Liver (tissue), 8 donors: ENCODE measurements at regions not wholly inside any gene's neighbourhood (a gene's known extent, or its start where the extent isn't known, plus 50 kb on each side); places are given as distances from the start of the nearest gene placed in this dataset.

Source experiments
- DNase-seq: peaks from one replicate; pipeline ENCODE4 v3.0.0-alpha.2; 2017; ENCODE audit warnings: low spot score
- H3K27ac ChIP-seq, 2 donors: one replicate each; pipeline ENCODE4 v1.7.0; 2013; ENCODE audit warnings: inconsistent platforms in 2 of 2, low read length in 2 of 2, control low read depth in 1 of 2, low read depth in 1 of 2, mild to moderate bottlenecking in 1 of 2
- H3K27me3 ChIP-seq, 4 donors: one replicate each; pipeline versions ENCODE4 v1.6.1 to v1.7.0; 2013; ENCODE audit warnings: low read length in 3 of 4, inconsistent platforms in 1 of 4, mild to moderate bottlenecking in 1 of 4, moderate library complexity in 1 of 4; ENCODE audit not compliant: control insufficient read depth in 4 of 4, insufficient read depth in 4 of 4
- H3K36me3 ChIP-seq, 4 donors: one replicate each; pipeline versions ENCODE4 v1.6.1 to v1.7.0; 2013; ENCODE audit warnings: low read length in 3 of 4, mild to moderate bottlenecking in 3 of 4, low read depth in 1 of 4, moderate library complexity in 1 of 4; ENCODE audit not compliant: control insufficient read depth in 4 of 4, insufficient read depth in 3 of 4
- H3K4me1 ChIP-seq, 4 donors: one replicate each; pipeline versions ENCODE4 v1.6.1 to v1.7.0; 2013; ENCODE audit warnings: low read length in 3 of 4, mild to moderate bottlenecking in 3 of 4, moderate library complexity in 1 of 4; ENCODE audit not compliant: control insufficient read depth in 4 of 4, insufficient read depth in 4 of 4
- H3K4me3 ChIP-seq, 3 donors: one replicate each; pipeline versions ENCODE4 v1.6.1 to v1.7.0; 2013; ENCODE audit warnings: low read length in 3 of 3, control low read depth in 1 of 3, low read depth in 1 of 3, mild to moderate bottlenecking in 1 of 3
- H3K9ac ChIP-seq, 2 donors: one replicate each; pipeline ENCODE4 v1.7.0; 2013; ENCODE audit warnings: low read length in 2 of 2, mild to moderate bottlenecking in 2 of 2, moderate library complexity in 2 of 2, control low read depth in 1 of 2, low read depth in 1 of 2
- H3K9me3 ChIP-seq, 4 donors: one replicate each; pipeline versions ENCODE4 v1.6.1 to v1.7.0; 2013; ENCODE audit warnings: low read length in 3 of 4; ENCODE audit not compliant: control insufficient read depth in 4 of 4
- ATF3 ChIP-seq: IDR thresholded peaks from 2 replicates; pipeline ENCODE4 v1.6.1; 2016; ENCODE audit warnings: antibody characterized with exemption
- CTCF ChIP-seq: fragments of 150-350 bp; IDR thresholded peaks from 2 replicates; pipeline ENCODE4 v1.5.1; 2017; ENCODE audit warnings: improper control_type of control experiment, low read depth, low read length; ENCODE audit not compliant: missing input control
- EGR1 ChIP-seq, 2 donors: IDR thresholded peaks; 2 replicates each; pipeline ENCODE4 v1.6.1; 2016 to 2018; ENCODE audit warnings: antibody characterized with exemption in 2 of 2, low read depth in 2 of 2
- FOXA1 ChIP-seq: IDR thresholded peaks from 2 replicates; pipeline ENCODE4 v1.6.1; 2016; ENCODE audit warnings: antibody characterized with exemption
- FOXA2 ChIP-seq: IDR thresholded peaks from 2 replicates; pipeline ENCODE4 v1.6.1; 2016; ENCODE audit warnings: antibody characterized with exemption
- GABPA ChIP-seq, 2 donors: IDR thresholded peaks in 1 of 2; conservative IDR thresholded peaks in 1 of 2; 2 replicates each; pipeline ENCODE4 v1.6.1; 2016; ENCODE audit warnings: antibody characterized with exemption in 2 of 2, mild to moderate bottlenecking in 1 of 2, moderate library complexity in 1 of 2
- HNF4A ChIP-seq, 2 donors: conservative IDR thresholded peaks; 2 replicates each; pipeline ENCODE4 v1.6.1; 2016; ENCODE audit warnings: antibody characterized with exemption in 2 of 2, mild to moderate bottlenecking in 2 of 2
- HNF4G ChIP-seq: IDR thresholded peaks from 2 replicates; pipeline ENCODE4 v1.6.1; 2016; ENCODE audit warnings: antibody characterized with exemption
- JUND ChIP-seq, 2 donors: IDR thresholded peaks; 2 replicates each; pipeline ENCODE4 v1.6.1; 2016; ENCODE audit warnings: antibody characterized with exemption in 2 of 2
- MAX ChIP-seq: IDR thresholded peaks from 2 replicates; pipeline ENCODE4 v1.6.1; 2016; ENCODE audit warnings: antibody characterized with exemption
- NR2F2 ChIP-seq: IDR thresholded peaks from 2 replicates; pipeline ENCODE4 v1.6.1; 2016; ENCODE audit warnings: antibody characterized with exemption
- REST ChIP-seq: IDR thresholded peaks from 2 replicates; pipeline ENCODE4 v1.6.1; 2016; ENCODE audit warnings: antibody characterized with exemption, mild to moderate bottlenecking
- RXRA ChIP-seq, 2 donors: IDR thresholded peaks; 2 replicates each; pipeline ENCODE4 v1.6.1; 2017 to 2018; ENCODE audit warnings: antibody characterized with exemption in 2 of 2, mild to moderate bottlenecking in 1 of 2
- SP1 ChIP-seq: IDR thresholded peaks from 2 replicates; pipeline ENCODE4 v1.6.1; 2018; ENCODE audit warnings: antibody characterized with exemption, mild to moderate bottlenecking
- TAF1 ChIP-seq: conservative IDR thresholded peaks from 2 replicates; pipeline ENCODE4 v1.6.1; 2016; ENCODE audit warnings: antibody characterized with exemption, mild to moderate bottlenecking
- YY1 ChIP-seq: IDR thresholded peaks from 2 replicates; pipeline ENCODE4 v1.6.1; 2016; ENCODE audit warnings: antibody characterized with exemption, mild to moderate bottlenecking
- ZBTB33 ChIP-seq: IDR thresholded peaks from 2 replicates; pipeline ENCODE4 v1.6.1; 2016; ENCODE audit warnings: antibody characterized with exemption
- WGBS: extraction: QIAGEN DNeasy Blood & Tissue Kit; methylation state at CpG from one replicate; pipeline ENCODE4 v1.1.7; 2013; 5-methylcytosine and 5-hydroxymethylcytosine counted together
- donor health status: healthy.
- donor health status: healthy.
- donor health status: healthy.
- donor health status: healthy.
- donor health status: healthy.

- Histone ChIP-seq H3K4me1 (peaks cover 0 to 11% (median 0%) of the 10 kb centered on the region in 4 donors), H3K9ac (no peak overlapping the region), H3K27me3 (no peaks in the 10 kb centered on the region), H3K36me3 (no peaks in the 10 kb centered on the region), H3K27ac (no peak overlapping the region), H3K4me3 (no peak overlapping the region), H3K9me3 (no peaks in the 10 kb centered on the region)
- TF ChIP-seq REST (no peak), EGR1 (IDR thresholded peaks at IDR 0.05; ENCODE audit: low read depth in 2 of 2) (no peak), JUND (IDR thresholded peaks at IDR 0.05) (no peak), MAX (no peak), GABPA (IDR thresholded peaks at IDR 0.05 in 1 of 2, conservative IDR thresholded peaks at IDR 0.05 in 1 of 2) (no peak), TAF1 (no peak), SP1 (no peak), HNF4A (conservative IDR thresholded peaks at IDR 0.05) (no peak), CTCF (no peak), FOXA2 (no peak)
- 96% methylated on average over 47 of the region's 47 CpGs for WGBS
- no peak for DNase-seq
Observed at GRCh38 chr13:77475345-77476084, 60.0 kb upstream of the SCEL start.

GRCh38 chr13:77470986-77471385, 64.5 kb upstream of the SCEL start:
- Histone ChIP-seq H3K9ac (no peak overlapping the region), H3K27ac (no peak overlapping the region), H3K4me1 (no peaks in the 10 kb centered on the region), H3K36me3 (no peaks in the 10 kb centered on the region), H3K27me3 (no peaks in the 10 kb centered on the region), H3K4me3 (no peak overlapping the region), H3K9me3 (no peaks in the 10 kb centered on the region)
- WGBS, result 81% methylated on average over 3 of the region's 3 CpGs
- no peak for DNase-seq
- TF ChIP-seq HNF4G (no peak), GABPA (IDR thresholded peaks at IDR 0.05 in 1 of 2, conservative IDR thresholded peaks at IDR 0.05 in 1 of 2) (no peak), TAF1 (no peak), YY1 (no peak), CTCF (no peak), FOXA2 (no peak), FOXA1 (no peak), HNF4A (conservative IDR thresholded peaks at IDR 0.05) (no peak), REST (no peak), ATF3 (no peak), ZBTB33 (no peak), JUND (IDR thresholded peaks at IDR 0.05) (no peak), RXRA (IDR thresholded peaks at IDR 0.05) (no peak), NR2F2 (no peak), SP1 (no peak)
